Thyroid gland (tissue), 4 donors: ENCODE measurements at regions not wholly inside any gene's neighbourhood (a gene's known extent, or its start where the extent isn't known, plus 50 kb on each side); places are given as distances from the start of the nearest gene placed in this dataset.

Experiments
- POLR2A ChIP-seq, 2 donors: fragments of 450-650 bp; IDR thresholded peaks; one replicate each; pipeline ENCODE4 v1.6.1; 2017; ENCODE audit warnings: antibody characterized with exemption in 2 of 2, mild to moderate bottlenecking in 2 of 2, moderate library complexity in 1 of 2
- TF ChIP-seq, protein P1 (sequence below), 6 experiments: fragments of 200-600 bp in 3 of 6; fragments of 450-650 bp in 3 of 6; sonication (generic) in 3 of 6; IDR thresholded peaks; one replicate each; pipeline ENCODE4 v1.5.1; 2016 to 2019; ENCODE audit warnings: antibody characterized with exemption in 6 of 6, mild to moderate bottlenecking in 2 of 6, inconsistent platforms in 1 of 6, moderate library complexity in 1 of 6

DNA sequence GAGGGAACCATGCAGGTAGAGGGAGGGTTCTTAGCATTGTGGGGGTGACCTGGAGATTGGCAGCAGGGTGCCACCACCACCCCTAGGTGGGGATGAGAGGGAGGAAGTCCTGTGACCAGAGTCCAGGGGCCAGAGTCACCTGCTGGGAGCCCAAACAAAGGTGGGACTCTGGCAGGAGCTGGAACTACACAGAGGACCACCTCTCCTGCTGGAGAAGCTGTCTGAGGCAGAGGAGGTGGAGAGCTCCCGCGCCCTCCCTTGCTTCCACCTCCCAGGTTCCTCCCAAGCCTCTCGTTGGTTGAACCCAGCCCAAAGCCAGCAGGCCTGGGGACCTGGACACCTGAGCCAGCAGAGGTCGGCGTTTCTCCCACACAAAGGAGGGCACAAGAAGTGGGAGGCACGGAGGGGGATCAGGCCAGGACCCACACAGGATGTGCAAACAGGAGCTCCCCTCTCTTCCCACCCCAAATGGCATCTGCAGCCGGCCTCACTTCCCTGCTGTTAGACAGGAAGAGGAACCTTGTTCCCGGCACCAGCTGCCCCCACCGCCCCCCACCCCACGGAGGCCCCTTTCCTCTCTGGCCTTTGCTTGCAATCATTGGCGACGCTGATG, 154.6 kb downstream of the SEC14L1 start:
- TF ChIP-seq, protein P1, sequence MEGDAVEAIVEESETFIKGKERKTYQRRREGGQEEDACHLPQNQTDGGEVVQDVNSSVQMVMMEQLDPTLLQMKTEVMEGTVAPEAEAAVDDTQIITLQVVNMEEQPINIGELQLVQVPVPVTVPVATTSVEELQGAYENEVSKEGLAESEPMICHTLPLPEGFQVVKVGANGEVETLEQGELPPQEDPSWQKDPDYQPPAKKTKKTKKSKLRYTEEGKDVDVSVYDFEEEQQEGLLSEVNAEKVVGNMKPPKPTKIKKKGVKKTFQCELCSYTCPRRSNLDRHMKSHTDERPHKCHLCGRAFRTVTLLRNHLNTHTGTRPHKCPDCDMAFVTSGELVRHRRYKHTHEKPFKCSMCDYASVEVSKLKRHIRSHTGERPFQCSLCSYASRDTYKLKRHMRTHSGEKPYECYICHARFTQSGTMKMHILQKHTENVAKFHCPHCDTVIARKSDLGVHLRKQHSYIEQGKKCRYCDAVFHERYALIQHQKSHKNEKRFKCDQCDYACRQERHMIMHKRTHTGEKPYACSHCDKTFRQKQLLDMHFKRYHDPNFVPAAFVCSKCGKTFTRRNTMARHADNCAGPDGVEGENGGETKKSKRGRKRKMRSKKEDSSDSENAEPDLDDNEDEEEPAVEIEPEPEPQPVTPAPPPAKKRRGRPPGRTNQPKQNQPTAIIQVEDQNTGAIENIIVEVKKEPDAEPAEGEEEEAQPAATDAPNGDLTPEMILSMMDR (IDR thresholded peaks at IDR 0.05), result no peak
- no peak for TF ChIP-seq POLR2A (IDR thresholded peaks at IDR 0.05)
